ENCODE measurements at regions not wholly inside any gene's neighbourhood (a gene's known extent, or its start where the extent isn't known, plus 50 kb on each side); places are given as distances from the start of the nearest gene placed in this dataset.

DNA sequence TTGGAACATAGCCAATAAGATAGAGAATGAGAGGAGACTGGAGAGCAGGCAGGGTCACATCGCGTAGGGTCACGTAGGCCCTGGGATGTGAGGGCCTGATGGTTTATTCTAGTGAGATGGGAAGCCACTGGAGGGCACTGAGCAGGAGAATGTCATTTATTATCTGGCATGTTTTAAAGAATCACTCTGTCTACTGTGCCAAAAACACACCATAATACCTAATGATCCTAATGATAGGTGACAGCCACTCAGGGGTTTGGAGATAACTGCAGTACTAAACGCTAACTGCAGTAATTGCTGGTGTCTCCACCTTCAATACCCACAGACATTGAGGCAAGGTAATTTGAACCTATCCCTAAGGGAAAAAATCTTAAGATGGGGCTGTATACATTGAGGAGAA is 185.4 kb downstream of the TTLL7 start:
- DNase-seq (ENCODE audit: low read depth in 2 of 2), result no peak

DNA sequence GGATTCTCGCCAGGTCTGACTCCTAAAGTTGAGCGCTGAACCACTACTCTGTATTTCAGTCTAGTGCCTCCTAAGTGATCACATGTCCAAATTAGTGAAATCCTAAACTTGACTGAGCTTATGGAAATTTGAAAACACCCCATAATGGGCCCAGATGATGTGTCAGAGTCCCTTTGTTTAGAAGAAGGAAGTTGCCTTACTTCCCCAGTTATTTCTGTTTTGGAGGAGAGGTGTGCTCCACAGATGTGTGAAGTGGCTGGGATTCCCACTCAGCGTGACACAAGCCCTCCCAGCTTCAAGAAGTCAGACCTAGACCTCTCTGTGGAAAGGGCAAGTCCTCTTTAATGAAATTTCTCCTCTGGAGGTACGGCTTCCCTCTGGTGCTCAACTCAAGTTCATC is 188.8 kb downstream of the TTLL7 start:
- DNase-seq (ENCODE audit: low read depth in 2 of 2), result no peak

- DNase-seq (ENCODE audit: low read depth in 2 of 2), result no peak
Measured at GRCh38 chr1:83808536-83808935, 190.4 kb downstream of the TTLL7 start.

- no peak for DNase-seq (ENCODE audit: low read depth in 2 of 2)
Measured at GRCh38 chr1:83807821-83808220, 191.1 kb downstream of the TTLL7 start.

GRCh38 chr1:83807231-83807630 is 191.7 kb downstream of the TTLL7 start:
- no peak for DNase-seq (ENCODE audit: low read depth in 2 of 2)

DNA sequence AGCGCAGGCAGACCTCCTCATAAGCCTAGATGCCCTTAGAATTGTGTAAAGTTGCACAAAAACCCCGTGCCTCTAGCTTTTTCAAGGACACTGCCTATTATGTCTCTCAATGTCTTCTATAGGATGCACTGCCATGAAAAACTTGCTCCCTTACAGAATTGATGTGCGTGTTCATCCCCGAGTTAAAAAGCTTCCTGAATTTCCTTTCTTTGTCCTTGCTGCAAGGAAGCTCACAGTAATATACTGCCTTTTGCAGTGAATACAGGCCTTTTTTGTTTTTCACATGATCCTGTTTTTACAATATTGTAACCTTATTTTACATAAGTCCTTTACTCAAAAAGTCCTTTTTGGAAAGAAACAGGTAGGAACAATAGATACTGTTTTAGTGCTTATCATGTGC is 193.0 kb downstream of the TTLL7 start:
- DNase-seq (ENCODE audit: low read depth in 2 of 2), result no peak

DNA sequence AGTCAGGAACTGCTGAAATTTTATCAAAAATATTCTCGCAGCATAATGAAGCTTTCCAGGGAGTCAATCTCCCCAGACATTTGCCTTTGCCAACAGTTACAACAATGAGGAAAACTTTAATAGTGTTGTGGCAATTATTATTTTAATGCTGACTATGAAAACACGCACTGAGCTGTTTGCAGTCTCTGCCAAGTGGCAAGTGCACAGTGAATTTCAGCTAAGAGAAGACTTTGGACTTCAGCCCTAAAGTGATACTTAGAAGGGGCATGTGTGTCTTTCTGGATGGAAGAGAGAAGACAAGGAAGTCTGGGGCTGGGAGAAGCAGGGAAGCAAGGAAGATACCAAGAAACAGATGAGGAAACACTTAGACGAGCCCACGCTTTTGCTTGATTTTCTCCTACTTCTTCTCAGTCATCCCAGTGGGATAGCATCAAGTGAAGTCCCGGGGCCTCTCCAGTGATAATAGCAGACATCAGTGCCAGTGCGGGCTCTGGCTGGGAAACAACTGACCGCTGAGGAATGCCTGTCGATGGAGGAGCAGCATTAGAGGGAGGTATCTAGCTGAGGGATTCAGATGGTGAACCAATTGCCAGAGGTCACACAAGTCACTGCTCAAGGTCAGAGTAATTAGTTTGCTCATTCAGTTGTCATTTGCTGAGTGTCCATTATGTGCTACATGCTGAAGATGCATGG is 196.3 kb downstream of the TTLL7 start:
- no peak for DNase-seq (ENCODE audit: low read depth in 2 of 2)

DNA sequence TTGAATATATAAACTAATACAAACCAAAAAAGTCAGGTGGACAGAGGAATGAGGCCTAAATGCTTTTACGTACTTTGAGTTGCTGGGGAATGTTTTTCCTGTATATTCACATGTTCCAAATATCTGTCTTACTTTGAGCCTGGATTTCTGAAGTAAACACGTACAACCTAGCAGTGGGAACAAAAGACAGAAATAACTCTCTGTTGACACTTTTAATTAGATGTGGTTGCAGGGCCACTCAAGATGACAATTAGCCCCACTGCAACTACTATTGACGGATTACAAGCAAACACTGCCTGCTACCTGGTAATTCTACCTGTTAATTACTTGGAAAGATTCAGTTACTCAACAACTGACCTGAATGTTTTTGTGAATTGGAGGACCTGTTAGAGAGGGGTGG is 196.9 kb downstream of the TTLL7 start:
- no peak for DNase-seq (ENCODE audit: low read depth in 2 of 2)

- DNase-seq (ENCODE audit: low read depth in 2 of 2), result no peak
Measured at GRCh38 chr1:83800066-83800465, 198.9 kb downstream of the TTLL7 start.

- DNase-seq (ENCODE audit: low read depth in 2 of 2), result peak; percentile 34 to 37
Measured at GRCh38 chr1:83799594-83799993, 199.3 kb downstream of the TTLL7 start.

- no peak for DNase-seq (ENCODE audit: low read depth in 2 of 2)
Measured at GRCh38 chr1:83798965-83799364, 200.0 kb downstream of the TTLL7 start.

GRCh38 chr1:83796409-83796808 is 202.5 kb downstream of the TTLL7 start:
- DNase-seq (ENCODE audit: low read depth in 2 of 2), result peak; percentile 60 to 61

GRCh38 chr1:83794384-83794783 is 204.5 kb downstream of the TTLL7 start:
- no peak for DNase-seq (ENCODE audit: low read depth in 2 of 2)

DNA sequence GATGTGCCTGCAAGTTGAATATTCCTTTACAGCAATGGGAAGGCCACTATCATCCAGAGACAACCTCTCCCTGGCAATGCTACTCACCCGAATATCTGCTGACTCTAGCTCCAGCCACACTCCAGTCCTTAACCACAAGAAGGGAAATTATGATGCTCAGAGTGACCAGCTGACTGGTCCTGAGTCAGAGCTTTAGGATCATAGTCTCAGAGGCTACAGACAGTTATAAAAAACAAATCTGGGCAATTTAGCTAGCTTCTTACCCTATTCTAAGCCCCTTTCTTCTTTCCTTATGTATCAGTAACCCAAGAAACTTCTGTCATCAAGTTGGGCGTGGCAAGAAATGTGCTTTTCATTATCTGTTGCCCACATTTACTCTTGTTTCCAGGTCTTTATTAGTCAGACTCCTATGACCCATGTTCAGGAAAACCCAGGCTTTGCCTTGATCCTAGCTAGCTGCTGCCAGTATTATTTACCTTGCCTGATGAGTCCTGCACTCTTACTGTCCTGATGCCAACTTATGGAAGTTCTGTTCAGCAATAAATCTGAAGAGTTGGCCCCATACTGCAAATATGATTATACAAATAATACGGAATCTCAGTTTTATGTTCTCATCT is 207.0 kb downstream of the TTLL7 start:
- no peak for DNase-seq (ENCODE audit: low read depth in 2 of 2)

DNA sequence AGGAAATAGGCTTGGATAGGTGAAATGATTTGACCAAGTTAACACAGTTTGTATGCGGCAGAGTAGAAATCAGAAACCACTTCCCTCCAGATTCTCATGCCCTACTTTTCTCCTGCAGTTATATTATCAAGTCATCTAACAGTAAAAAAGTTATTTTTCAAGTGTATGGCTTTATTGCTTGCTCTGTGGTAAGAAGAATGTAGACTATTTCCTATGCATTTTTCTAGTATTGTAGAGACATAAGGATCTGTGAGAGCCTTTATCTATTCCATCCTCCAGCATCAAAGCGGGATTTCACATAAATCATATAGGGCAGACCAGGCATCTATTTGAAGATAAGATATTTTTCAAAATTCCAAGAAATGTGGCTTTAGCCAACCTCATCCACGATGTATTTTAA is 208.5 kb downstream of the TTLL7 start:
- peak in 1 of 2 experiments; percentile 30 for DNase-seq (ENCODE audit: low read depth in 2 of 2)

GRCh38 chr1:83787246-83787998 is 211.5 kb downstream of the TTLL7 start:
- DNase-seq (ENCODE audit: low read depth in 2 of 2), result no peak

GRCh38 chr1:83781667-83782066 is 217.3 kb downstream of the TTLL7 start:
- DNase-seq (ENCODE audit: low read depth in 2 of 2), result no peak

- DNase-seq (ENCODE audit: low read depth in 2 of 2), result no peak
Measured at GRCh38 chr1:83779565-83779964, 219.4 kb downstream of the TTLL7 start.

DNA sequence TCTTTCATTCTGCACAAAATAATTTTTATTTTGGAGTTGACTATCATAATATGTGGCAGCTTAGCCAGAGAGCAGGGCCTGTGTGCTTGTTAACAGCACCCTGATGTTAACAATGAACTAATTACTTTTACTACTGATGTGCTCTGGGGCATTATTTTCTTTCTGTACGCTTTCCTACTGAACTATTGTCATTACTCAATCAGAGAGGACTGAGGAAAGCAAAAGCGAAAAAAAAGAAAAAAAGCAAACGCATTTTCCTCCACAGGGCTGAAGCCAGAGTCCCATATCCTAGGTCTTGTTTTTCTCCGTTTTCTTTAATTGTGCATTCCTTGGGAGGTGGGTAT is 221.2 kb downstream of the TTLL7 start:
- no peak for DNase-seq (ENCODE audit: low read depth in 2 of 2)

DNA sequence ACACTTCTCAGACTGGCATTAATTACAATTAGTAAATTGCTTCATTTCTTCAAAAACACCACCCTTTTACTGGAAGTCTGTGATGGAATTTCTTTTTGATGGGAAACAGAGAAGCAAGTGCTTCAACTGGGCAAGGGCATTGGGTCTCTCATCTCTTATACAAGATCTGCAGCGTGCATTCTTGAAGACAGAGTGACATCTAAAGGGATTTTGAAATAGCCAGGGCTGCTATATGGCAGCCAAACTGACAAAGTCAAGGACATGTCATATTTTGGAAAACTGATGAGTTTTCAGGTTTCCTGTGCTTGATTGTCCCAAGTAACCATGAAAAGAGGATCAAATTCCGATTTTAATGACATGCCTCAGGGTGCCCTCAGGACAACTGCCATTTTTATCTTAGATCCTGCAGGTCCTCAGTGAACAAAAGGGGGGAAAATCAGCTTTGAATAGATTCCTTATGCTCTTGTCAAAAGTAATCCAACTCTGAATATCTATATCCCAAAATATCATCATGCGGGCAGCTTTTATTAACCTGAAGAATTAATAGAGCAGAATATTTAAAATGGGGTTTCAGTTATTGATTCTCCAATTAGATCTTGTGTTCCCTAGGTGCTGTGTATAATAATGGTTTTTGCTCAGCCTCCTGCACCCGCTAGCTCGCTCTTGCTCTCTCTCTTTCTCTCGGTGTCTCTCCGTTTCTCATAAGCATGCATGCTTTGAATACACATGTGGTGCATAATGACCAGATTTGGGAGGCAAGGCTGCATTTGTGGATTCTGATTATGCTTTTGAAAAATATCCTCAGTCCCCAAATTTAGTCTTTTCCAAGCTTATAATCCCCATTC is 221.8 kb downstream of the TTLL7 start:
- DNase-seq (ENCODE audit: low read depth in 2 of 2), result no peak

DNA sequence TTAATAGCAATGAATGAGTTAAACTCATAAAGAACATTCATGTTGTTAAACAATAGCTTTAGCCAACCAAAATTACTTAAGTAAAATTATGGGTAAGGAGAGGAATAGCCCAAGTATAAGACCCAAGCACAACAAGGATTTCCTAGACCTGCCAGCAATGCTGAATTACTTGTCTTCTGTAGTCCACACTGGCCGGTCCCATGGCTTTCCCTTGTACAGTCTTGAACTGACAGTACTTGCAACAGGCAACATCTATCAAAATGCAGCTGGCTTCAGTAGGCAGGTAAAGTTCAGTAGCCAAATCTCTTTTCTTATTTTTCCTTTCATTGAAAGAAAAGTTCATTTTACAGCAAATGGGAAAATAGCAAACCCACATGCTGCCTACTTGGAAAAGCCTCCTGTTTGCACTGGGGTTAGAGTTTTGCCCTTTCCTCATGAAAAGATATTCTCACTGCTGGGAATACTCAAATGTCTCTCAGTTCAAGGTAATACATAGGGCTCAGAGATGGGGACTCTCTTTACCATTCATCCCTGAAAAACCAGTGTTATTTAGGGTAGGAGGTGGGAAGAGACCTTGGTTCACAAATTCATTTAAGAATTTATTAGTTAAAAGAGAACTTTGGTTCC is 222.8 kb downstream of the TTLL7 start:
- no peak for DNase-seq (ENCODE audit: low read depth in 2 of 2)

DNA sequence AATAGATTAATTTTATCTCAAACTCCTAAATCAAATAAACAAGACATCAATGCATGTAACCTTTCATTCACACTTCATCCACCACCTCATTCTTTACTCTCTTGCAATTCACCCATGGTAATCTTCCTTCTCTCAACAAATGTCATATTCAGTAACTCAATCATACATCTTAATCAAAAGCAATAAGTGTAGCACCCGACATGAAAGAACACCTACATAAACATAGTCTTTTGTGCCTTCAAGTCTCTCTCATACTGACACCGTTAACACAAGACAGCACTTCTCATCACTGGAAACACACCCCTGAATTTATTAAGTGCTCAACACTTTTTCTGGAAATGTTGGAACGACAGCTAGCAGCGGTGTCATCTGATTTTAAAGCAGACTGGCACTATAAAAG is 225.9 kb downstream of the TTLL7 start:
- DNase-seq (ENCODE audit: low read depth in 2 of 2), result no peak
